Small intestine (tissue), 7 donors: ENCODE measurements at regions not wholly inside any gene's neighbourhood (a gene's known extent, or its start where the extent isn't known, plus 50 kb on each side); places are given as distances from the start of the nearest gene placed in this dataset.

Source experiments
- DNase-seq, 2 donors: peaks; one replicate each; pipeline versions ENCODE4 v3.0.0 to v3.0.0-alpha.2; 2013
- FAIRE-seq: peaks from 2 replicates; lab custom pipeline; 2012; peaks lifted over from hg19 to GRCh38; lab: Jason Lieb, UNC
- H3K27ac ChIP-seq, 3 donors: one replicate each; pipeline ENCODE4 v1.5.1; 2013; ENCODE audit warnings: low read length in 2 of 3, mild to moderate bottlenecking in 2 of 3, control low read depth in 1 of 3, inconsistent platforms in 1 of 3, low read depth in 1 of 3, moderate library complexity in 1 of 3
- H3K27me3 ChIP-seq, 3 donors: one replicate each; pipeline ENCODE4 v1.6.1; 2013; ENCODE audit warnings: low read length in 3 of 3, inconsistent platforms in 1 of 3; ENCODE audit not compliant: control insufficient read depth in 3 of 3, insufficient read depth in 3 of 3
- H3K36me3 ChIP-seq, 3 donors: one replicate each; pipeline ENCODE4 v1.6.1; 2013; ENCODE audit warnings: low read length in 3 of 3, inconsistent platforms in 1 of 3, low read depth in 1 of 3, mild to moderate bottlenecking in 1 of 3, moderate library complexity in 1 of 3; ENCODE audit not compliant: control insufficient read depth in 3 of 3, insufficient read depth in 2 of 3
- H3K4me1 ChIP-seq, 3 donors: one replicate each; pipeline ENCODE4 v1.6.1; 2013; ENCODE audit warnings: low read length in 2 of 3, inconsistent platforms in 1 of 3, low read depth in 1 of 3, mild to moderate bottlenecking in 1 of 3, moderate library complexity in 1 of 3; ENCODE audit not compliant: control insufficient read depth in 3 of 3, insufficient read depth in 2 of 3
- H3K4me3 ChIP-seq, 3 donors: one replicate each; pipeline ENCODE4 v1.5.1; 2013; ENCODE audit warnings: low read length in 3 of 3, control low read depth in 1 of 3, inconsistent platforms in 1 of 3, low read depth in 1 of 3, mild to moderate bottlenecking in 1 of 3, moderate library complexity in 1 of 3
- H3K9me3 ChIP-seq, 2 donors: one replicate each; pipeline ENCODE4 v1.6.1; 2013; ENCODE audit warnings: low read depth in 1 of 2, low read length in 1 of 2; ENCODE audit not compliant: control insufficient read depth in 2 of 2, insufficient read depth in 1 of 2
- WGBS, 3 donors: extraction: QIAGEN DNeasy Blood & Tissue Kit; methylation state at CpG; one replicate each; pipeline ENCODE4 v1.1.7; 2013; 5-methylcytosine and 5-hydroxymethylcytosine counted together
- donor health status: healthy with polysubstance abuse.
- donor health status: control.
- donor health status: control.
- donor health status: Bipolar disorder and iron deficiency.
- donor health status: healthy.

- 85 to 94% (median 86%) methylated on average over 2 of the region's 2 CpGs for WGBS, 3 donors
- DNase-seq = no peak
- H3K4me3 ChIP-seq = no peak overlapping the region
- H3K4me1 ChIP-seq = peaks cover 0 to 8% (median 0%) of the 10 kb centered on the region in 3 donors
- H3K9me3 ChIP-seq = no peaks in the 10 kb centered on the region
- H3K27me3 ChIP-seq = no peaks in the 10 kb centered on the region
- no peak overlapping the region for H3K27ac ChIP-seq
- no peaks in the 10 kb centered on the region for H3K36me3 ChIP-seq
- no peak for FAIRE-seq
Measured at GRCh38 chr18:64238076-64238475, 89.2 kb upstream of the LINC00305 start.

GRCh38 chr18:64234321-64234720, 85.4 kb upstream of the LINC00305 start:
- no peak for FAIRE-seq
- H3K27ac ChIP-seq = peak overlapping the region in 1 of 3 donors; percentile 6

GRCh38 chr18:64233851-64234250, 85.0 kb upstream of the LINC00305 start:
- FAIRE-seq = no peak
- no peak overlapping the region for H3K4me3 ChIP-seq
- 52 to 72% (median 68%) methylated on average over 1 of the region's 1 CpG for WGBS, 3 donors
- no peaks in the 10 kb centered on the region for H3K36me3 ChIP-seq
- H3K9me3 ChIP-seq = peaks cover 0 to 2% of the 10 kb centered on the region in 2 donors
- H3K27me3 ChIP-seq = no peaks in the 10 kb centered on the region
- DNase-seq = peak in 1 of 2 donors; percentile 36
- H3K27ac ChIP-seq = no peak overlapping the region
- H3K4me1 ChIP-seq = peaks cover 0 to 8% (median 0%) of the 10 kb centered on the region in 3 donors

More at GRCh38 chr18:64234321-64234720, 85.4 kb upstream of the LINC00305 start:
- WGBS, 3 donors = 45 to 59% (median 48%) methylated on average over 3 of the region's 3 CpGs
- no peak overlapping the region for H3K4me3 ChIP-seq
- H3K27me3 ChIP-seq = no peaks in the 10 kb centered on the region
- H3K9me3 ChIP-seq = peaks cover 0 to 2% of the 10 kb centered on the region in 2 donors
- DNase-seq = no peak
- no peaks in the 10 kb centered on the region for H3K36me3 ChIP-seq
- H3K4me1 ChIP-seq = peaks cover 0 to 8% (median 0%) of the 10 kb centered on the region in 3 donors

- Histone ChIP-seq H3K4me3 (no peak overlapping the region), H3K27me3 (no peaks in the 10 kb centered on the region), H3K4me1 (no peaks in the 10 kb centered on the region), H3K36me3 (no peaks in the 10 kb centered on the region), H3K9me3 (no peaks in the 10 kb centered on the region), H3K27ac (no peak overlapping the region)
- DNase-seq (no peak), FAIRE-seq (no peak)
- 84 to 100% (median 94%) methylated on average over 2 of the region's 2 CpGs for WGBS, 3 donors
Measured at GRCh38 chr18:64220941-64221340, 72.1 kb upstream of the LINC00305 start.

GRCh38 chr18:64219517-64219916, 70.6 kb upstream of the LINC00305 start:
- no peaks in the 10 kb centered on the region for H3K36me3 ChIP-seq
- DNase-seq (no peak), FAIRE-seq (no peak)
- H3K4me1 ChIP-seq = no peaks in the 10 kb centered on the region
- H3K9me3 ChIP-seq = no peaks in the 10 kb centered on the region
- no peaks in the 10 kb centered on the region for H3K27me3 ChIP-seq
- no peak overlapping the region for H3K4me3 ChIP-seq
- WGBS, 3 donors = 68 to 80% (median 75%) methylated on average over 4 of the region's 4 CpGs
- no peak overlapping the region for H3K27ac ChIP-seq

GRCh38 chr18:64210401-64210949, 61.6 kb upstream of the LINC00305 start:
- DNase-seq (no peak), FAIRE-seq (no peak)
- WGBS, 3 donors = 58 to 78% (median 63%) methylated on average over 5 of the region's 5 CpGs
- no peaks in the 10 kb centered on the region for H3K27me3 ChIP-seq
- H3K4me1 ChIP-seq = peaks cover 0 to 3% (median 0%) of the 10 kb centered on the region in 3 donors
- no peak overlapping the region for H3K27ac ChIP-seq
- H3K9me3 ChIP-seq = no peaks in the 10 kb centered on the region
- no peak overlapping the region for H3K4me3 ChIP-seq
- no peaks in the 10 kb centered on the region for H3K36me3 ChIP-seq

- Histone ChIP-seq H3K27ac (no peak overlapping the region), H3K9me3 (no peaks in the 10 kb centered on the region), H3K4me1 (peaks cover 0 to 3% (median 0%) of the 10 kb centered on the region in 3 donors), H3K36me3 (no peaks in the 10 kb centered on the region), H3K27me3 (no peaks in the 10 kb centered on the region), H3K4me3 (no peak overlapping the region)
- DNase-seq (peak; percentile 10 to 51), FAIRE-seq (no peak)
- WGBS, 3 donors = 29 to 64% (median 33%) methylated on average over 8 of the region's 8 CpGs
Measured at GRCh38 chr18:64208516-64208915, 59.6 kb upstream of the LINC00305 start.

GRCh38 chr18:64207820-64208219, 58.9 kb upstream of the LINC00305 start:
- Histone ChIP-seq H3K4me3 (no peak overlapping the region), H3K9me3 (no peaks in the 10 kb centered on the region), H3K36me3 (no peaks in the 10 kb centered on the region), H3K4me1 (peaks cover 0 to 3% (median 0%) of the 10 kb centered on the region in 3 donors), H3K27me3 (no peaks in the 10 kb centered on the region), H3K27ac (no peak overlapping the region)
- DNase-seq = no peak
- FAIRE-seq = no peak
- WGBS, 3 donors = 53 to 66% (median 54%) methylated on average over 5 of the region's 5 CpGs

GRCh38 chr18:64203295-64203694, 54.4 kb upstream of the LINC00305 start:
- DNase-seq (no peak), FAIRE-seq (no peak)
- H3K4me1 ChIP-seq = no peaks in the 10 kb centered on the region
- H3K27me3 ChIP-seq = no peaks in the 10 kb centered on the region
- no peaks in the 10 kb centered on the region for H3K9me3 ChIP-seq
- no peak overlapping the region for H3K27ac ChIP-seq
- H3K36me3 ChIP-seq = no peaks in the 10 kb centered on the region
- H3K4me3 ChIP-seq = no peak overlapping the region
- WGBS, 3 donors = 24 to 54% (median 29%) methylated on average over 3 of the region's 3 CpGs
